HG02623 (cell line): ENCODE measurements at regions not wholly inside any gene's neighbourhood (a gene's known extent, or its start where the extent isn't known, plus 50 kb on each side); places are given as distances from the start of the nearest gene placed in this dataset.
"Not testable (repeated sequence)": the region's sequence is repeated elsewhere in the genome, so short reads cannot be mapped to it uniquely, and the experiment has no call there.

ENCODE experiments used
- ATAC-seq: cut with Tn5 transposase; IDR thresholded peaks from one replicate; pipeline ENCODE4 v1.9.1; 2021; ENCODE audit warnings: moderate library complexity; ENCODE audit not compliant: unreplicated experiment

DNA sequence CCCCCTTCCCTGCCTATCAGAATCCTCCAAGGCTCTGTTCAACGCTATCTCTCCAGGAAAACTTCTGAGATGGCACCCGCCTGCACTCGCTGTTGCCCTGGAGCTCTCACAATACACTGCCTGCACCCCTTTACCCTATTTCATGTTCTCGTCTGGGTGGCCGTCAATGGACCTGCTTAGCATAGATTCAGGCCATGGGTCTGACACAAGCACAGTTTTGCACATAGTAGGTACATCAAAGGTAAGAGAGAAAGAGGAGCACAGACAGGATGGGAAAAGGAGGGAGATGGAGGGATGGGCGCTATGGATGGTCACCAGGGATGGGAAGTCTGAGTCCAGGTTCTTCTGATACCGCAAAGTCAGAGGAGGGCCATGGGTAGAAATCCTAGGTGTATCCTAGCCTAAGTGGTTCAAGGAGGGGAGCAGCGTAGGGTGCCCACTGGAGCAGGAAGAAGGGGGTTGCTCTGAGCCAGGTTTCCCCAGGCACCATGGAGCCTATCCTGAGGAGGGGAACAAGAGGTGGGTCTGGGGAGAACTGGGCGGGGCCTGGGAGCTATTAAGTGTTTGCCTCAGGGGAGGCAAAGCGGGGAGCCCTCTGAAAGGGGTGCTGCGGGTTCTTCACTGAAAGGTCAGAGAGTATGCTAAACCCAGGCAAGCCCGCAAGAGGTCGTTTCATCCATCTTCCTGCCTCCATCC lies 89.3 kb downstream of the MRPL14 start:
- no peak for ATAC-seq

DNA sequence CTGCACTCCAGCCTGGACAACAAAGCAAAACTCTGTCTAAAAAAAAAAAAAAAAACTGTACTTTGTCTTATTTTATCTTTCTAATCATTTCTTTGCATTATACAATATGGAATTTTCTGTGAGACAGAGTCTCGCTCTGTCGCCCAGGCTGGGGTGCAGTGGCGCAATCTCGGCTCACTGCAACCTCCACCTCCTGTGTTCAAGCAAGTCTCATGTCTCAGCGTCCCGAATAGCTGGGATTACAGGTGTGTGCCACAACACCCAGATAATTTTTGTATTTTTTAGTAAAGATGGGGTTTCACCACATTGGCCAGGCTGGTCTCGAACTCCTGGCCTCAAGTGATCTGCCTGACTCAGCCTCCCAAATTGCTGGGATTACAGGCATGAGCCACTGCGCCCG lies 90.0 kb downstream of the MRPL14 start:
- not testable (repeated sequence) for ATAC-seq

DNA sequence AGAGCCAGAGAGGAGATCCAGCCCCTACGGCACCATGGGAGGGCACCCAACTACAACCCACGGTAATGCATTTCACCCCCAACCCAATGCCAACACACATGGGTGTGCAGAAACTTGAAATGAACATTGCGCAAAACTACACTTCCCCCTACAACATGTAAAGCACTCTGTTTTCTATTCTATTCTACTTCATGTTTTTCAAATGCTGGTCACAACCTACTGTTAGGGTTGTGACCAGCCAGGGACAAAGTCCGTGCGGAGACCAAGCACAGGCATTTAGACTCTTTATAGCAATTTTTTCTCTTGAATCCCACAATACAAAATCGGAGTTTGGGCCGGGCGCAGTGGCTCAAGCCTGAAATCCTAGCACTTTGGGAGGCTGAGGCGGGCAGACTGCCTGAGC lies 90.6 kb downstream of the MRPL14 start:
- ATAC-seq, result no peak

DNA sequence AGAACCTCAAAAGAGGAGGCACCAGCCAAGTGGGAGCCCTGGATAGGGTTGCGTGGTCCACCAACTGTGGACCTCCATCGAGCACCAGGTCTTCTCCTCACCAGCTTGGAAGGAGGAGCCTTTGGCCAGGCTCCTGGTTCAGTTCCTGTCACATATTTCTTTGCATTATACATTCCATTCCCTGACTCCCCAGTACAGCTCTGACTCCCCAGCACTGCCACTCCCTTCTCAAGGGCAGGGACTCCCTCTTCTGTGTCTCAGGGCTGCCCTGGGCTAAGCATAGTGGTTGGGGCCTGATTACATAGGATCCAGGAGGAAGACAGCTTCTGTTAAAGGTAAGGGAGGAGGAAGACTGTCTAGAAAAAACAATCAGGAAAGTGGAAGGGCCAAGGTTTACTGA lies 91.1 kb downstream of the MRPL14 start:
- no peak for ATAC-seq

DNA sequence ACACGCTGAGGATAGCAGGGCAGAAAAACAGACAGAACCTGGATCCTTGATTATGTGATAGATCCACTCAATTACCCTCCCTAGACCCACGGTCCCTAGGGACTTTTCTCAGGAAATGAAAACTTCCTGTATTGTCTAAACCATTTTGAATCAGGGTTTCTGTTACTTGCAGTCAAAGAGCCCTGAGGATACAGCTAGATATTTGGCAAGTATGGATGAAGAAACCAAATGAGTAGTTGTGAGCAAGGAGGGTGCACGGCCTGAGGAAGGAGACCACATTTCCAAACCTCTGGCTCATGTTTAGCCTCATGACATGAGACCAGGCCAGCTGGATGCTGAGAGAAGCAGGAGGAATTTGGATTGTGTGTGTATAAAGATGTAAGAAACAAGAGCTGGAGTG lies 91.6 kb downstream of the MRPL14 start:
- ATAC-seq, result no peak

DNA sequence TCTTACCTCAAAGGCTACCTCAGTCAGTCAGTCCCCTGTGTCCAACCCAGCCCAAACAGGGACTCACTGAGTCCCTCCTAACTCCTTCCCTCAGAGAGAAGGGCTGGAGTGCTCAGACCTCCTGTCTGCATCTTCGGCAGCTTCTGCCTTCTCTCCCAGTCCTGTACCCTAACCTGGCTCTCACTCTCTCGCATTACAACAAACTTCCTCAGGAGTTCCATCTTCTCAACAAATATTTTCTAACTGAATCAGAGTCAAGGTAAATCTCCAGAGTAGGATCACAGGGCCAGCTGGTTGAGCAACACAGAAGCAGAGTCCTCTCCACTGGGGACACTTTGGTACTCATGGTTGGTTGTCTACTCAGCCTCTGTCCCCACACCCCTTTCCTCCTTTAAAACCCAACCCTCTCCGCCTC lies 92.3 kb downstream of the MRPL14 start:
- ATAC-seq, result no peak

DNA sequence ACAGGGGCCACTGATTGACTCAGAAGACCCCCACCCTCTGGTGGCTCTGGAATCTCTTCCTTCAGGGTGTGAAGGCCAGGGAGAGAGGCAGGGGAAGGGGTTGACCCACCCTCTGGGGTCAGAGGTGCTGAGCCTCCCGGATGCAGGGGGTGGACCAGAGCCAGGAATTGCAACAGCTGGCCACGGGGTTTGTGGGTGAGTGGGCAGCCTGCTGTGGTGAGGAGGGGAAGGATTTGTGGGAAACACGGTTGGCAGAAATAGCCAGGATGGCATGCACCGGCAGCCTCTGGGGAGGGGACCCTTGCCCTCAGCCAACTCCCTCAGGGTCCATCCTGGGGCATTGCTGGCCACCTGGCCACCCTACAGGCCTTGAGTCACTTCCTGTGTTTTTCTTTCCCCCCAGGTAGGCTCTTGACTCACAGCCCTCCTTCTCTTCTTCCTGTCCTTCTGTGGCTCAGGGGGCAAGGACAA lies 92.8 kb downstream of the MRPL14 start:
- no peak for ATAC-seq

DNA sequence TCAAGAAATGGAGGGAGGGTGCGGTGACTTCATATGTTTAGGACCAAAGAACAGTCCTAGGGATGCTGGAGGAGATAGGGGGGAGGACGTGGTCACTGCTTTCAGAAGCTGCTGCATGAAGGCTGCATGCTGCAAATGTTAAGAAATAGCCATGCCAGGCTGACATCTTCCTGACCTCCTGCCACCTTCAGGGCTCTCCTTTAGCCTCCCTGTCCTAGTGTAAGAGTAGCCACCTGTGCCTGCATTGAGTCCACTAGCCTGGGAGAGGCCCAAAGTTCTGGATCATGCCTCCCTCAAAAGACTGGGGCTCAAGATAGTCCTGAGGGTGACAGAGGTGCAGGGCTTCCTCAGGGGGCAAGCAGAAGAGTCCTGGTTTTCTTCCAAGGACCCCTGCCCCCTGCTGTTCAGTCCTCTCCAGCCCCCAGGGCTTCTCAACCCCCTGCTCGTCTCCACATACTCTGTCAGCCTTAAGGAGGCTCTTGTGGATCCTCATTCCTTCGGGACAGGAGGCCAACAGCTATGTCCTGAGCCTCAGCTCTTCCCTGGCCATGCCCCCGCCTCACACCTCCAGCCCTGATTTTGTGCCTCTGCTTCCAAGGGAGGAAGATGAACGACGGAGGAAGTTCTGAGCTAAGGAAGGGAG lies 96.3 kb downstream of the MRPL14 start:
- no peak for ATAC-seq

DNA sequence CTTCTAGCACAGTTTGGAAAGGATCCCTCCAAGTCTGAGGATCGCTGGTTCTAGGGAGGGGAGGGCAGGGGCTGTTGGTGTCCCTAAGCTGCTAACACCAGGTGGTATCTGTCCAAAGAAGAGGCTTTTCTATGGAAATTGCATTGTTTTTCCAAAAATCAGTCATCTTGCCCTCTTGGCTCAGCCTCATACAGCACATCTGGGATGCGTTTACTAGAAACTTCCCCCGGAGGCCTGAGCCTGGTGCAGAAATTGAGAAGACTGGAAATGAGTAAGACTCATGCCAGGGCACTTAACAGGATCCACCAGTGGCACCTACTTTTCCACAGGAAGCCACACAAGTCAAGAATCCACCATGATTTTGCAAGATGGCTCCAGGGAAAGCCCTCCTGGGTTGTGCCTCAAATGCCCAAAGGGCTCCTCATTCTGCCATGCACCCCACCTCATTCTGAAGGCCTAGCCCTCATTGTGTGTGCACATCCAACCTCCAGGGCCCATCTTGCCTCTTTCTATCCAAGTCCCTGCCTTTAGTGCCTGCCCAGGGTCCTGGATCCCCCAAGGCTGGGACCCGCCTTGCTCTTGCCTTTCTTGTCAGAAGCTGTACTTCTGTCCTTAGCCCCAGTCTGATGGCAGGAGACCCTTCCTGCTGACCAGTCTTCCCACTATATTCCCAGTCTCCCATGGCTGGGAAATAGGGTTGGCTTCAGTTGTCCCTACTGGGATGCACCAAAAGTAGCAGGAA lies 97.6 kb downstream of the MRPL14 start:
- ATAC-seq, result no peak

DNA sequence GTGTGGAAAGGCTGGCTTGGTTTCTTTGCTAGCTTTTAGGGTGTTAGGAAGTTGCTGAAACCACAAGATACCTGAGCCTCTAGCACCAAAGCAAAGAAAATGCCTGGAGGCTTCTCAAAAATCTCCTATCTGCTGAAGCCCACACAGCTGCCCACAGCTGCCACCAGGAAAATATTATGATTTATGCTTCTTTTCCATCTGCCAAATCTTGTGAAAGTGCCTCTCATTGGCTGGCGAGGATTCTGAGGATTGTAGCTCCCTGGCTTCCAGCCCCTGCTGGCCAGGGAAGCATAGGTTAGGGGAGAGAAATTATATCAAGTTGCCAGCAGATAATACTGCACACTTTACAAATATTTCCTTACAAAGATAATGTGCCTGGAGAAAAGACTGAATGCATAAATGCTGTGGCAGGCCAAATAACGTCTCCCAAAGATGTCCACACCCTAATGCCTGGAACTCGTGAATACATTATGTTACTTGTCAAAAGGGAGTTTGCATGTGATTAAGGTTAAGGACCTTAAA lies 98.4 kb downstream of the MRPL14 start:
- ATAC-seq, result no peak

DNA sequence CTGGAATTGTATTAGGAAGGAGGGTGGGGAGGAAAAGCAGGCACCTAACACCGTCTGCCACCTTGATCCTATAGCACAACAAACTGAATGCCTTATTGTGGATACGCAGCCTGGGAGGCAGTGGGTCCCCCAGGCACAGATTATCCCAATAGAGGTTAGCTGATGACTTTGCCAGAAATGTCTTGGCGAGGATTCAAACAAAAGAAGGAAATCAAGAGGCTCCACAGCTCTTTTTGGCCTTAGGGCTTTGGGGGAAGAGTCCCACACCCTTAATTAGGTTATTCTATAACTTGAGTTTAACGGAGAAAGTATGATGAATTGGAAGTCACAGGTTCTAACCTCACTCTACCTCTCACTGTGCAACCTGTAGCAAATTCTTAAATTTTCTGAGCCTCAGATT lies 102.0 kb downstream of the MRPL14 start:
- ATAC-seq, result no peak

DNA sequence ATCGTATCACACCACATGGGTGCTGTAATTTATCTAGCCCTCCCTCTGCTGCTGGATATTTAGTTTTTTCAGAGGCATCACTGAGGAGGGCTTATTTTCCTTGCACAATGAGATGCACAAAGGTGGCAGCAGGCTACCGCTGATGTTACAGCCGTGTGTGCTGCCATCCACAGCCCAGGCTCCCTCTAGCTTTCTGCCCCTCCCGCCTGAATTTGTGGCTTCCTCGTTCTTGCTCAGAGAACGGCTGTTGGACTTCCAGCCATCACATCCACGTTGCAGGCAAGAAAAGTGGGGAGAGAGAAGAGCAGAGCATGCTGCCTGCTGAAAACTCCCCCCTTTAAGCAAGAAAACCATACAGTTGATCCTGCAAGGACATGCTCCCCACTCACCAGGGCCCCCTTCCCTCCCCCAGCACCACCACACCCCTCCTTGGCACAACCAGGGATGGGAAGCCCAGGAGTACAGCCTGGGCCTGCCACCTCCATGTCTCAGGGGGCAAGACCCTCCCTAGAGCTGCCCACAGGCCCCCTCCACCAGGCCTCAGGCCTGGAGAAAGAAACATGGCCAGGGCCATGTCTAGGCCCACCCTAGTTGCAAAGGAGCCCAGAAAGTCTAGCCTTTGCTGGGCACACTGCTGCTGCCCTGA lies 102.6 kb downstream of the MRPL14 start:
- no peak for ATAC-seq

DNA sequence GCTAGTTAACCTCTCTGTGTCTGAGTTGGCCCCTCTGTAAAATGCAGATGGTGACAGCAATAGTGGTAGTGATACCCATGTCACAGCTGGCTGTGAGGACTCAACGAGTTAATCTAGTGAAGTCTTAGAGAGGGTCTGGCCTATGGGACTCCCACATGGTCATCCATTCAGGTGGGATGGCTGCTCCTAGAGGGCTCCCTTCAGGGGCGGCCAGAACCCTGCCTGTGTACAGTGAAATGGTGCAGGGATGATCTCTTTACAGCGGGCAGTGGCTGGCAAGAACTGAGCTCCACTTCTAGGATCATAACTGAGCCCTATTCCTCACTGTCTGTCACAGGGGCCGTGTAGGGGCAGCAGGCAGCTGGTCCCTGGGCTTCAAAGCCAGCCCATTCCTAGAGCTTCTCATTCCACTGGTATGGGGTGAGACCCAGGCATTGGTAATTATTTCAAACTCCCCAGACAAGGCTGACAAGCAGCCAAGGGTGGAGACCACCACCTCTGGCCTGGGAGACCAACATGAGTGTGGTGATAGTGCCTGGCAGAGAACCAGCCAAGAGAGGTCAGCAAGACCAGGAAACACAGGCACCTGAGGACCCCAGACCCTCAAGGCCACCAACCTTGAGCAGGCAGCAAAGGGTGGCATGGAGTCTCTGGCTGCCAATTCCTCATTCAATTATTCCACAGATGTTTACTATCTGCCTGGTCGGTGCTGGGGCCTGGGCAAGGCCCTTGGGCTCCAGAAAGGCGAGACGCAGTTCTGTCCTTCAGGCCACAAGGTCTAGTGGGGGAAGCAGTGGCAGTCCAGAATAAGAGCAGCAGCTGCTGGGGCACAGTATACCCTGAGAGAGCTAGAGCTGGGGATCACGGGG lies 103.4 kb downstream of the MRPL14 start:
- no peak for ATAC-seq

DNA sequence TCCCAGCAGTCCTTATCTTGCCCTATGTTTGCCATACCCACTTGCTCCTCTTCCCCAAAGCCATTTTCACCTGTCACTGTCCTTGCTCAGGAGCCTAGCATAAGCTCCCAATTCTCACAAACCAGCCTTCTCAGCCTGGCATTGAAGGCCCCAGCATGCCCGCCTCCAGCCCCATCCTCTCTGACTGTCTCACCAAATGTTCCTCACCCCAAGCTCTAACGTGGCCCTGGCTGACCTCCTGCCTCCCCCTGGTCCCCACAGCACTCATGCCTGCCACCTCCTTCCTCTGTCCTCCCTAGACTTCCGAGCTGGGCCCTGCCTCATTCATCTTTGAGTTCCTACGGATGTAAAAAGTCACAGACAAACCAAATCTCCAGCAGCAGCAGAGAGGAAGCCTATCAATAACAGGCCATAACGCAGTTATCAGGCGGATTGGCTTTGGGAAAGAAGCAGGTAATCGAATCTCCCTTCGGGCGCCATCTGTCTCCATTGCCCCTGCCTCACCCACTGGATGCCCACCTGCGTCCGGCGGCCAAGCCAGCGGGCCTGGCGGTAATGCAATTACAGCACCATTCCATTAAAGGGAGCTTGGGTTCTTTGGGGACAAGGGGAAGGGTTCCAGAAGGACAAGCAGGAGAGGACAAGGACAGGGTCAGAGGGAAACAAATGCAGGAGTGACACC lies 104.4 kb downstream of the MRPL14 start:
- no peak for ATAC-seq

DNA sequence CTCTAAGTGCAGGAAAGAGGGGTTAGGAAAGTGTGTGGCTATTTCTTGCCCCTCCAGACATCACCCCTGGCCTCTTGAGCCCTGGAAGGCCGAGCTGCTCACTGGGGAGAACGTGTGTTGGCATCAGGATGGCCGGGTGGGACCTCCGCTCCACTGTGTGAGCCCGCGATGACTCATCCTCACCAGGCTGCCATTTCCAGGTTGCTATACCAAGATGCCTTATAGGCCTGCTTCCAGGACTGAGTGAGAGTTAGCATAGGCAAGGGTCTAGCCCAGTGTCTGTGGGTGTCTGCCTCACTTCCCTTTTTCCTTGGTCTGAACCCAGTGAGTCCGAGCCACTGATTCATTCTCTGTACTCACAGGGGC lies 105.0 kb downstream of the MRPL14 start:
- ATAC-seq, result no peak

DNA sequence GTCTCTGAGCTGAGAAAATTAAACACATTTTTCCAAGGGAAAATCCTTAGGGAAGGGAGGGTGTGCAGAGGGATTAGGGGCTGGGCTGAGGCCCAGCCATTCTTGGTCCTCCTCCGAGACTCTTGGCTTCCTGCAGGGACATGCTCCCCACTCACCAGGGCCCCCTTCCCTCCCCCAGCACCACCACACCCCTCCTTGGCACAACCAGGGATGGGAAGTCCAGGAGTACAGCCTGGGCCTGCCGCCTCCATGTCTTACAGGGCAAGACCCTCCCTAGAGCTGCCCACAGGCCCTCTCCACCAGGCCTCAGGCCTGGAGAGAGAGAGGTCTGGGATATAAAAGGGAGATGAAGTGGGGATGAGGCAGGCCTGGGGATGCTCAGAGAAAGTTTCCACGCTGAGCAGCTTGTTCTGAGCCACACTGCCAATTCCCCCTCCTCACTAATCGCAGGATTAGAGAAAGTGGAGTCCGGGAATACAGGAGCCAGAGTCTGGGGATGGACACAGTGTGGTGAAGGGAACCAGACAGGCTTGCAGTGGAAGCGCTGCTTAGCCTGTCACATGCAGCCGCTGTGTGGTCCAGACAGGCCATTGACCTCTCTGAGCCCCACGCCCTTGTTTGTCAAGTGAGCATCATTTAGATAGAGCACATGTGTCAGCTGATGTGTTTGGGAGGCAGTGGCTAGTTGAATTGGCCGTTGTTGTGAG lies 105.5 kb downstream of the MRPL14 start:
- ATAC-seq, result no peak

DNA sequence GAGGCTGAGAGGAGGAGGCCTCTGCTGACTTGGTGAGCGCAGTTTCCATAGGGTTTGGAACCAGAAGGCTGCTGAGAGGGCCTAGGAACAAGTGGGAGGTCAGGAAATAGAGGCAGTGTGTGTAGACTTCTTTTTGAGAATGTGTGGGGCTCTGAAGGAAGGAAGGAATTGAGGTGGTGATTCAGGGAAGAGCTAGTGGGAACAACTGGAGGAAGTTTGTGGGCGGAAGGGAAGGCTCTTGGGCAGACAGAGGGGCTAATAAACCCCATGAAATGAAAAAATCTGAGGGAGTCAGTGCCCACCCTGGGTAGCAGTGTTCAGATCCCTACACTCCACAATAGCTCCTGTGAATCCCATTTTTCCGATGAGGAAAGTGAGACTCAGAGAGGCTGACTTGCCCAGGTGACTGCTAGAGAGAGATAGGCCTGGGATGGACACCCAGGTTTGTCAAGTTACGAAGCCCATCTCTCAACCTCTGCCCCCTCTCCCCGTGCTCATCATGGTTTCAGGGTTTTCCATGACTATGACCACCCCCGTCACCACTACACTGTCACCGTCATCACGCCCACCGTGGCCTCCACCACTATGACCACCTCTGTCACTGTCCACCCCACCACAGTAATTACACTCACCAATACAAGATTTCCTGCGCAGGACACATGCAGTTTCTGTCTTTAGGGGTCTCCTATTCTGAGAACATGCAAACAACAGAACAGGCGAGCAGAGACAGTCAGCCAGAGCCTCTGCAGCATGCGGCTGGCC lies 106.4 kb downstream of the MRPL14 start:
- ATAC-seq, result no peak

DNA sequence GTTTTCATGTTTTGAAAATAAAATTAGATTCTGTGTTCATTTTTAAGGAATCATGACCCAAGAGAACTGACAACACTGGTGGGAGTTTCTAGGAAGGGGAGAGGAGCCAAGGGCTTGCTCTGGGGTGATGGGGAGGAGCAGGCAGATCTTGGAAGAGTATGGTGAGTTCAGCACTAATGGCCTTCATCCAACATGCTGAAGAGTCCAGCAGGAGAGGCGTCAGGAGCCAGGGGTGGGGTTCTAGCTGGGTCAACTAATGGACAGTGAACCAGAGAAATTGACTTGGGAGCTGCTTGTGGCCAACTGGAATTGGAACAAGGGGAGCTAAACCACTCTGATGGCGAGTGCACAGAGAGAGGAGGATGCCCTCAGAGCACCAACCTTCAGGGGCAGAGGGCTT lies 107.1 kb downstream of the MRPL14 start:
- no peak for ATAC-seq

DNA sequence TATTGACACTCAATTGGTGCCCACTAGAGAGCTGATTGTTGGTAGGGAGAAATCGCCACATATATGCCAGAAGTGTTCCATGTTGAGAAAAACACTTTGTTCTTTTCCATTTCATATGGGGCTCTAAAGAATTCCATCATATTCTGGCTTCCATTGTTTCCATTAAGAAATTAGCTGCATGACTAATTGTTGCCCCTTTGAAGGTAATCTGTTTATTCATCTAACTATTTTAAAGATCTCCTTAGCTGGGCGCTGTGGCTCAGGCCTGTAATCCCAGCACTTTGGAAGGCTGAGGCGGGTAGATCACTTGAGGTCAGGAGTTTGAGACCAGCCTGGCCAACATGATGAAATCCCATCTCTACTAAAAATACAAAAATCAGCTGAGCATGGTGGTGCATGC lies 109.9 kb downstream of the MRPL14 start:
- not testable (repeated sequence) for ATAC-seq
